GM12892 (cell line): ENCODE measurements at regions not wholly inside any gene's neighbourhood (a gene's known extent, or its start where the extent isn't known, plus 50 kb on each side); places are given as distances from the start of the nearest gene placed in this dataset.

Experiments used
- DNase-seq: peaks from one replicate; pipeline ENCODE4 v3.0.0; 2011; ENCODE audit not compliant: insufficient read length
- FAIRE-seq: peaks from 2 replicates; lab custom pipeline; 2011; peaks lifted over from hg19 to GRCh38; lab: Jason Lieb, UNC
- POLR2A ChIP-seq: IDR thresholded peaks from 2 replicates; pipeline ENCODE4 v1.6.1; 2011; ENCODE audit warnings: low read depth, low read length, control low read depth
- POLR2AphosphoS5 ChIP-seq: IDR thresholded peaks from 2 replicates; pipeline ENCODE4 v1.6.1; 2011; ENCODE audit warnings: low read depth, low read length, control low read depth
- TAF1 ChIP-seq: IDR thresholded peaks from 2 replicates; pipeline ENCODE4 v1.6.1; 2011; ENCODE audit warnings: low read depth, mild to moderate bottlenecking, control low read depth, low read length, borderline replicate concordance

- DNase-seq (no peak), FAIRE-seq (no peak)
- TF ChIP-seq POLR2AphosphoS5 (no peak), POLR2A (no peak), TAF1 (no peak)
These were observed 515.2 kb upstream of the JAG1 start for GRCh38 chr20:11188843-11189603.

- FAIRE-seq (no peak), DNase-seq (no peak)
- TF ChIP-seq POLR2AphosphoS5 (no peak), POLR2A (no peak), TAF1 (no peak)
These were observed 516.9 kb upstream of the JAG1 start for GRCh38 chr20:11190741-11191140.

GRCh38 chr20:11192106-11192505, 518.3 kb upstream of the JAG1 start:
- DNase-seq (no peak), FAIRE-seq (no peak)
- TF ChIP-seq TAF1: no peak
- TF ChIP-seq POLR2A: no peak
- TF ChIP-seq POLR2AphosphoS5: no peak

GRCh38 chr20:11193241-11193640, 519.4 kb upstream of the JAG1 start:
- FAIRE-seq (no peak), DNase-seq (no peak)
- TF ChIP-seq POLR2AphosphoS5: no peak
- no peak for TF ChIP-seq POLR2A
- no peak for TF ChIP-seq TAF1

GRCh38 chr20:11195169-11195568, 521.4 kb upstream of the JAG1 start:
- FAIRE-seq (no peak), DNase-seq (no peak)
- TF ChIP-seq POLR2AphosphoS5: no peak
- no peak for TF ChIP-seq POLR2A
- TF ChIP-seq TAF1: no peak

GRCh38 chr20:11195899-11196558, 522.2 kb upstream of the JAG1 start:
- TF ChIP-seq TAF1: no peak
- TF ChIP-seq POLR2AphosphoS5: no peak
- no peak for TF ChIP-seq POLR2A
- no peak for DNase-seq
- FAIRE-seq: no peak

GRCh38 chr20:11197851-11198250, 524.1 kb upstream of the JAG1 start:
- FAIRE-seq: no peak
- no peak for TF ChIP-seq POLR2AphosphoS5
- no peak for TF ChIP-seq TAF1
- TF ChIP-seq POLR2A: no peak
- DNase-seq: no peak

GRCh38 chr20:11200423-11200822, 526.6 kb upstream of the JAG1 start:
- no peak for DNase-seq
- no peak for FAIRE-seq
- TF ChIP-seq POLR2AphosphoS5 (no peak), TAF1 (no peak), POLR2A (no peak)

- peak; percentile 71 for FAIRE-seq
- DNase-seq: no peak
These were observed 531.3 kb upstream of the JAG1 start for GRCh38 chr20:11204926-11205768.

GRCh38 chr20:11205769-11206362, 532.1 kb upstream of the JAG1 start:
- TF ChIP-seq TAF1 (no peak), POLR2A (no peak), POLR2AphosphoS5 (no peak)
- FAIRE-seq (no peak), DNase-seq (no peak)

More at GRCh38 chr20:11204926-11205768, 531.3 kb upstream of the JAG1 start:
- TF ChIP-seq POLR2AphosphoS5: no peak
- no peak for TF ChIP-seq POLR2A

- FAIRE-seq: no peak
- no peak for DNase-seq
- TF ChIP-seq POLR2A (no peak), TAF1 (no peak), POLR2AphosphoS5 (no peak)
These were observed 534.1 kb upstream of the JAG1 start for GRCh38 chr20:11207749-11208502.

GRCh38 chr20:11210611-11211010, 536.8 kb upstream of the JAG1 start:
- no peak for FAIRE-seq
- TF ChIP-seq POLR2A: no peak
- no peak for TF ChIP-seq TAF1
- no peak for TF ChIP-seq POLR2AphosphoS5
- DNase-seq: no peak
